PC-3 (cell line): ENCODE measurements at regions not wholly inside any gene's neighbourhood (a gene's known extent, or its start where the extent isn't known, plus 50 kb on each side); places are given as distances from the start of the nearest gene placed in this dataset.
"Not testable (repeated sequence)": the region's sequence is repeated elsewhere in the genome, so short reads cannot be mapped to it uniquely, and the experiment has no call there.

Source experiments
- ATAC-seq: fragments of 200-7000 bp; cut with Tn5 transposase; 2 replicates; pipeline ENCODE4 v1.9.1; 2020; ENCODE audit warnings: mild to moderate bottlenecking, moderate library complexity
- BruUV-seq: library from RNA; stranded (reverse); fragments of 400-500 nt; replicated peaks from 2 replicates; lab custom pipeline; 2021; lab: Mats Ljungman, UMichigan
- CTCF ChIA-PET: fragments of 300-600 bp; sonication (Branson Sonifier 250); formaldehyde crosslinking; loops from one replicate; lab custom pipeline; 2022; ENCODE audit warnings: antibody characterized with exemption; lab: Charles Lee
- POLR2A ChIA-PET: fragments of 300-600 bp; sonication (Branson Sonifier 250); formaldehyde crosslinking; loops from one replicate; lab custom pipeline; 2022; ENCODE audit warnings: antibody characterized with exemption; ENCODE audit not compliant: unreplicated experiment; lab: Charles Lee
- DNase-seq: peaks from one replicate; pipeline ENCODE4 v3.0.0-alpha.2; 2015
- H2AFZ ChIP-seq: fragments of 300-600 bp; sonication (generic); 2 replicates; pipeline ENCODE4 v1.6.0; 2016; ENCODE audit warnings: antibody characterized with exemption, low read length
- H3F3A ChIP-seq: fragments of 300-600 bp; sonication (generic); one replicate; pipeline ENCODE4 v1.6.0; 2017; ENCODE audit warnings: antibody characterized with exemption, low read length, control low read depth, mild to moderate bottlenecking; ENCODE audit not compliant: unreplicated experiment
- H3K27ac ChIP-seq: fragments of 300-600 bp; sonication (generic); 2 replicates; pipeline ENCODE4 v1.5.1; 2016; ENCODE audit warnings: mild to moderate bottlenecking, low read length
- H3K27me3 ChIP-seq: fragments of 300-600 bp; sonication (generic); 2 replicates; pipeline ENCODE4 v1.6.1; 2016; ENCODE audit warnings: low read length, mixed read lengths
- H3K36me3 ChIP-seq: fragments of 300-600 bp; sonication (generic); 2 replicates; pipeline ENCODE4 v1.6.1; 2016; ENCODE audit warnings: low read depth, mixed run types, low read length, mixed read lengths
- H3K4me1 ChIP-seq: fragments of 300-600 bp; sonication (generic); 2 replicates; pipeline ENCODE4 v1.5.1; 2016; ENCODE audit warnings: low read length; ENCODE audit not compliant: insufficient read depth
- H3K4me2 ChIP-seq: fragments of 300-600 bp; sonication (generic); 2 replicates; pipeline ENCODE4 v1.6.0; 2016; ENCODE audit warnings: low read length
- H3K4me3 ChIP-seq: fragments of 300-600 bp; sonication (generic); 2 replicates; pipeline ENCODE4 v1.5.1; 2016; ENCODE audit warnings: mild to moderate bottlenecking, low read length, mixed read lengths
- H3K79me2 ChIP-seq: fragments of 300-600 bp; sonication (generic); 2 replicates; pipeline ENCODE4 v1.6.1; 2017; ENCODE audit warnings: low read length, mixed read lengths
- H3K9ac ChIP-seq: fragments of 300-600 bp; sonication (generic); 2 replicates; pipeline ENCODE4 v1.6.0; 2016; ENCODE audit warnings: mild to moderate bottlenecking, low read length
- H3K9me2 ChIP-seq: fragments of 300-600 bp; sonication (generic); replicated peaks from 2 replicates; pipeline ENCODE4 v1.6.1; 2016; ENCODE audit warnings: mixed run types, low read length, mixed read lengths
- H3K9me3 ChIP-seq: fragments of 300-600 bp; sonication (generic); 2 replicates; pipeline ENCODE4 v1.6.1; 2016; ENCODE audit warnings: low read length, mixed read lengths
- H4K20me1 ChIP-seq: fragments of 300-600 bp; sonication (generic); 2 replicates; pipeline ENCODE4 v1.6.1; 2016; ENCODE audit warnings: low read length, mixed read lengths
- EZH2 ChIP-seq: fragments of 300-600 bp; sonication (generic); IDR thresholded peaks from one replicate; pipeline ENCODE4 v1.6.1; 2017; ENCODE audit warnings: antibody characterized with exemption, mild to moderate bottlenecking, low read length; ENCODE audit not compliant: unreplicated experiment
- EZH2phosphoT487 ChIP-seq: fragments of 300-600 bp; sonication (generic); IDR thresholded peaks from 2 replicates; pipeline ENCODE4 v1.6.1; 2018; ENCODE audit warnings: mild to moderate bottlenecking, antibody characterized with exemption, low read length, borderline replicate concordance
- intact Hi-C: fragments of 100-400 bp; cut with micrococcal nuclease; formaldehyde crosslinking; loops from 2 replicates; pipeline ENCODE4 v1.9.0; 2023
- TF ChIP-seq, protein P1 (sequence below): fragments of 300-600 bp; sonication (generic); conservative IDR thresholded peaks from 2 replicates; pipeline ENCODE4 v1.5.1; 2017; ENCODE audit warnings: antibody characterized with exemption, low read depth, mild to moderate bottlenecking, low read length

DNA sequence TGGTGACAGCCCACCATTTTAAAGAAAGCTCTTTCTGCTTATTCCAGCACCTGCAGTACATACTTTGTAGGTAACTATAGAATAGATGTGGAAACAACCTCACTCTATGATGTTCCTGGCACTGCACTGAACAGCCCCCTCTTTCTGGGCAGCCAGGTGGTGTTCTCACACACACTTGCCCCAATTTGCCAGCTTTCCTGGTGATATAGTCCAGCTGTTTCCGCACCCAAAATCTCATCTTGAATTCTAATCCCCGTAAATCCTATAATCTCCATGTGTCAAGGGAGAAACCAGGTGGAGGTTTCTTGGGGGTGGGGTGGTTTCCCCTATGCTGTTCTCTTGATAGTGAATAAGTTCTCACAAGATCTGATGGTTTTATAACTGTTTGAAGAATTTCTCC lies 102.2 kb downstream of the FCRL5 start:
- Histone ChIP-seq H3K36me3 (no peaks in the 10 kb centered on the region), H3K9me2 (no peaks in the 10 kb centered on the region), H3K4me2 (no peak overlapping the region), H4K20me1 (no peaks in the 10 kb centered on the region), H3K79me2 (no peaks in the 10 kb centered on the region), H3K27ac (no peak overlapping the region), H3K9me3 (no peaks in the 10 kb centered on the region), H2AFZ (no peak overlapping the region), H3K27me3 (peaks cover 73% of the 10 kb centered on the region), H3K4me3 (no peak overlapping the region), H3K9ac (no peak overlapping the region), H3K4me1 (no peaks in the 10 kb centered on the region), H3F3A (no peaks in the 10 kb centered on the region)
- intact Hi-C loops: no loop called here
- TF ChIP-seq, protein P1, sequence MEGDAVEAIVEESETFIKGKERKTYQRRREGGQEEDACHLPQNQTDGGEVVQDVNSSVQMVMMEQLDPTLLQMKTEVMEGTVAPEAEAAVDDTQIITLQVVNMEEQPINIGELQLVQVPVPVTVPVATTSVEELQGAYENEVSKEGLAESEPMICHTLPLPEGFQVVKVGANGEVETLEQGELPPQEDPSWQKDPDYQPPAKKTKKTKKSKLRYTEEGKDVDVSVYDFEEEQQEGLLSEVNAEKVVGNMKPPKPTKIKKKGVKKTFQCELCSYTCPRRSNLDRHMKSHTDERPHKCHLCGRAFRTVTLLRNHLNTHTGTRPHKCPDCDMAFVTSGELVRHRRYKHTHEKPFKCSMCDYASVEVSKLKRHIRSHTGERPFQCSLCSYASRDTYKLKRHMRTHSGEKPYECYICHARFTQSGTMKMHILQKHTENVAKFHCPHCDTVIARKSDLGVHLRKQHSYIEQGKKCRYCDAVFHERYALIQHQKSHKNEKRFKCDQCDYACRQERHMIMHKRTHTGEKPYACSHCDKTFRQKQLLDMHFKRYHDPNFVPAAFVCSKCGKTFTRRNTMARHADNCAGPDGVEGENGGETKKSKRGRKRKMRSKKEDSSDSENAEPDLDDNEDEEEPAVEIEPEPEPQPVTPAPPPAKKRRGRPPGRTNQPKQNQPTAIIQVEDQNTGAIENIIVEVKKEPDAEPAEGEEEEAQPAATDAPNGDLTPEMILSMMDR: no peak
- TF ChIP-seq EZH2phosphoT487 (no peak), EZH2 (no peak)
- BruUV-seq: no TSS peak
- ChIA-PET CTCF (no interaction called here), POLR2A (no interaction called here)
- no peak for DNase-seq
- ATAC-seq: no peak

DNA sequence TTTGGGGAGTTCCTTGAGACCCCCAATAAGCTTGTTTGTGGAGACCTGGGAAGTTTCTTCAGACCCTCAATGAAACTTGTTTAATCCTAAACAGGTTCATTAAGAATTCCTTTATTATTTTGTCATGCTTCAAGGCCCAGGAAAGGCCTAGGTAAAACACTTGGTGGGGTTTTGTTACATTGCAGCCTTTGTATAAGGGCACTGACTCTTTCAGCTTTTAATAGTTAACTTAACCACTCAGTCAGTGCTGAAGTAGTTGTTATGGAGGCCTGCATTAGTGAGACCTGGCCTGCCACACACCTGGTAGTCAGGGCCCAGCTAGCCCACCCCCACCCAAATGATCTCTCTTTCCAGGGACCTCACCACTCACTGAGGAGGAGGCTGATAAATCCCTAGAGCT lies 103.7 kb downstream of the FCRL5 start:
- H3K27ac ChIP-seq: no peak overlapping the region
- DNase-seq (no peak), ATAC-seq (no peak)
- H3K36me3 ChIP-seq: no peaks in the 10 kb centered on the region
- CTCF ChIA-PET: no interaction called here
- no peak overlapping the region for H2AFZ ChIP-seq
- H3K4me1 ChIP-seq: no peaks in the 10 kb centered on the region
- H3K9ac ChIP-seq: no peak overlapping the region
- H3K9me3 ChIP-seq: no peaks in the 10 kb centered on the region
- BruUV-seq: no TSS peak
- H3K27me3 ChIP-seq: peaks cover 69% of the 10 kb centered on the region
- no peak overlapping the region for H3K4me3 ChIP-seq
- no peak overlapping the region for H3K4me2 ChIP-seq
- H3F3A ChIP-seq: no peaks in the 10 kb centered on the region
- intact Hi-C loops: no loop called here
- no peaks in the 10 kb centered on the region for H3K9me2 ChIP-seq
- TF ChIP-seq EZH2 (no peak), EZH2phosphoT487 (no peak)
- TF ChIP-seq, protein P1: no peak
- H3K79me2 ChIP-seq: no peaks in the 10 kb centered on the region
- H4K20me1 ChIP-seq: no peaks in the 10 kb centered on the region
- POLR2A ChIA-PET: no interaction called here

DNA sequence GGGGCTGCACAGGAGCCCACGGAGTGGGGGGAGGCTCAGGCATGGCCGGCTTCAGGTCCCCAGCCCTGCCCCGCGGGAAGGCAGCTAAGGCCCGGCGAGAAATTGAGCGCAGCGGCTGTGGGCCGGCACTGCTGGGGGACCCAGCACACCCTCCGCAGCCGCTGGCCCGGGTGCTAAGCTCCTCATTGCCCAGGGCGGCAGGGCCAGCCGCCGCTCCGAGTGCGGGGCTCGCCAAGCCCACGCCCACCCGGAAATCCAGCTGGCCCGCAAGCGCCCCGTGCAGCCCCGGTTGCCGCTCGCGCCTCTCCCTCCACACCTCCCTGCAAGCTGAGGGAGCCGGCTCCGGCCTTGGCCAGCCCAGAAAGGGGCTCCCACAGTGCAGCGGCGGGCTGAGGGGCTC lies 106.0 kb downstream of the FCRL5 start:
- H3K9me3 ChIP-seq, intact Hi-C loops, H3K9ac ChIP-seq, H3K9me2 ChIP-seq, H3K4me1 ChIP-seq, H3K79me2 ChIP-seq, H3K4me3 ChIP-seq, H3F3A ChIP-seq, DNase-seq, H4K20me1 ChIP-seq, H2AFZ ChIP-seq, BruUV-seq, H3K4me2 ChIP-seq, H3K36me3 ChIP-seq, H3K27ac ChIP-seq, ATAC-seq, POLR2A ChIA-PET, CTCF ChIA-PET: not testable (repeated sequence)
- H3K27me3 ChIP-seq: peaks cover 50% of the 10 kb centered on the region

DNA sequence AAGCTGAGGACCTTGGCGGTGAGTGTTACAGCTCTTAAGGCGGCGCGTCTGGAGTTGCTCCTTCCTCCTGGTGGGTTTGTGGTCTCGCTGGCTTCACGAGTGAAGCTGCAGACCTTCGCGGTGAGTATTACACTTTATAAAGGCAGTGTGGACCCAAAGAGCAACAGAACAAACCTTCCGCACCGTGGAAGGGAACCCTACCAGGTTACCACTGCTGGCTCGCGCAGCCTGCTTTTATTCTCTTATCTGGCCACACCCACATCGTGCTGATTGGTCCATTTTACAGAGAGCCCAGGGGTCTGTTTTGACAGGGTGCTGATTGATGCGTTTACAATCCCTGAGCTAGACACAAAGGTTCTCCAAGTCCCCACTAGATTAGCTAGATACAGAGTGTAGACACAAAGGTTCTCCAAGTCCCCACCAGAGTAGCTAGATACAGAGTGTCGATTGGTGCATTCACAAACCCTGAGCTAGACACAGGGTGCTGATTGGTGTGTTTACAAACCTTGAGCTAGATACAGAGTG lies 106.6 kb downstream of the FCRL5 start:
- BruUV-seq: not testable (repeated sequence)

More for the DNA sequence above, 106.6 kb downstream of the FCRL5 start:
- intact Hi-C loops, H3K9me3 ChIP-seq, H3K9me2 ChIP-seq, DNase-seq, H3K27ac ChIP-seq, POLR2A ChIA-PET, H3K79me2 ChIP-seq, CTCF ChIA-PET, H3K36me3 ChIP-seq, H3K4me3 ChIP-seq, H2AFZ ChIP-seq, H3F3A ChIP-seq, H3K9ac ChIP-seq, H3K4me1 ChIP-seq, H3K4me2 ChIP-seq, H4K20me1 ChIP-seq, ATAC-seq: not testable (repeated sequence)
- H3K27me3 ChIP-seq: peaks cover 44% of the 10 kb centered on the region
